OCI-LY1 (cell line): ENCODE measurements at regions not wholly inside any gene's neighbourhood (a gene's known extent, or its start where the extent isn't known, plus 50 kb on each side); places are given as distances from the start of the nearest gene placed in this dataset.

Source experiments
- H2AFZ ChIP-seq: fragments of 200-600 bp; sonication (generic), shearing (Covaris generic); 2 replicates; pipeline ENCODE4 v1.6.0; 2014; ENCODE audit warnings: antibody characterized with exemption, mild to moderate bottlenecking, low read length
- H3F3A ChIP-seq: fragments of 200-600 bp; sonication (generic), shearing (Covaris generic); 2 replicates; pipeline ENCODE4 v1.6.0; 2014; ENCODE audit warnings: mild to moderate bottlenecking, antibody characterized with exemption, low read length, moderate library complexity; ENCODE audit not compliant: insufficient read depth
- H3K27ac ChIP-seq: fragments of 200-600 bp; sonication (generic); 2 replicates; pipeline ENCODE4 v1.5.1; 2014; ENCODE audit warnings: low read length, mixed run types, mild to moderate bottlenecking, low read depth; ENCODE audit not compliant: poor library complexity, severe bottlenecking
- H3K27me3 ChIP-seq: fragments of 200-600 bp; sonication (generic); 2 replicates; pipeline ENCODE4 v1.6.0; 2014; ENCODE audit warnings: antibody characterized with exemption, mild to moderate bottlenecking, low read length, moderate library complexity; ENCODE audit not compliant: insufficient read depth
- H3K36me3 ChIP-seq: fragments of 200-600 bp; sonication (generic); 2 replicates; pipeline ENCODE4 v1.6.1; 2014; ENCODE audit warnings: mild to moderate bottlenecking, antibody characterized with exemption, low read length, moderate library complexity, mixed read lengths; ENCODE audit not compliant: insufficient read depth
- H3K4me1 ChIP-seq: fragments of 200-600 bp; sonication (generic); 2 replicates; pipeline ENCODE4 v1.5.1; 2014; ENCODE audit warnings: mild to moderate bottlenecking, low read length, moderate library complexity; ENCODE audit not compliant: insufficient read depth, severe bottlenecking
- H3K4me2 ChIP-seq: fragments of 200-600 bp; sonication (generic), shearing (Covaris generic); 2 replicates; pipeline ENCODE4 v1.6.1; 2014; ENCODE audit warnings: low read length
- H3K4me3 ChIP-seq: fragments of 200-600 bp; sonication (generic); 2 replicates; pipeline ENCODE4 v1.5.1; 2014; ENCODE audit warnings: low read length, low read depth, mild to moderate bottlenecking, mixed read lengths; ENCODE audit not compliant: poor library complexity, severe bottlenecking
- H3K79me2 ChIP-seq: fragments of 200-600 bp; shearing (Covaris generic); 2 replicates; pipeline ENCODE4 v1.6.1; 2016; ENCODE audit warnings: mixed run types, low read length, mixed read lengths; ENCODE audit not compliant: insufficient read depth
- H3K9ac ChIP-seq: fragments of 200-600 bp; sonication (generic), shearing (Covaris generic); 2 replicates; pipeline ENCODE4 v1.6.1; 2014; ENCODE audit warnings: mild to moderate bottlenecking, low read length, mixed read lengths
- H3K9me2 ChIP-seq: fragments of 200-600 bp; sonication (generic), shearing (Covaris generic); 2 replicates; pipeline ENCODE4 v1.6.1; 2014; ENCODE audit warnings: low read depth, mild to moderate bottlenecking, low read length, mixed read lengths
- H3K9me3 ChIP-seq: fragments of 200-600 bp; shearing (Covaris generic); 2 replicates; pipeline ENCODE4 v1.6.1; 2014; ENCODE audit warnings: low read length, mixed read lengths
- H4K20me1 ChIP-seq: fragments of 200-600 bp; sonication (generic), shearing (Covaris generic); 2 replicates; pipeline ENCODE4 v1.6.0; 2016; ENCODE audit warnings: mild to moderate bottlenecking, low read length; ENCODE audit not compliant: insufficient read depth
- CTCF ChIP-seq: fragments of 200-600 bp; sonication (generic), shearing (Covaris generic); IDR thresholded peaks from 2 replicates; pipeline ENCODE4 v1.5.1; 2017; ENCODE audit warnings: mild to moderate bottlenecking, antibody characterized with exemption, low read length, moderate library complexity, mixed read lengths
- EZH2 ChIP-seq: fragments of 200-600 bp; sonication (generic), shearing (Covaris generic); IDR thresholded peaks from 2 replicates; pipeline ENCODE4 v1.8.0; 2017; ENCODE audit warnings: borderline replicate concordance, mixed run types, mild to moderate bottlenecking, antibody characterized with exemption, low read length, moderate library complexity, mixed read lengths

- H3K79me2 ChIP-seq: no peaks in the 10 kb centered on the region
- no peak overlapping the region for H3K4me2 ChIP-seq
- TF ChIP-seq EZH2 (no peak), CTCF (no peak)
- H3K27ac ChIP-seq: no peak overlapping the region
- H3K9ac ChIP-seq: no peak overlapping the region
- H3K4me3 ChIP-seq: no peak overlapping the region
- H3K9me3 ChIP-seq: no peaks in the 10 kb centered on the region; the same call in 1 of the 2 replicates
- no peaks in the 10 kb centered on the region for H3F3A ChIP-seq
- no peaks in the 10 kb centered on the region for H3K27me3 ChIP-seq
- no peaks in the 10 kb centered on the region for H4K20me1 ChIP-seq
- no peak overlapping the region for H2AFZ ChIP-seq
- no peaks in the 10 kb centered on the region for H3K9me2 ChIP-seq
- H3K4me1 ChIP-seq: no peaks in the 10 kb centered on the region
- H3K36me3 ChIP-seq: no peaks in the 10 kb centered on the region
These were observed 232.8 kb upstream of the NPSR1 start for GRCh38 chr7:34425194-34425593.

GRCh38 chr7:34425631-34426384 lies 232.2 kb upstream of the NPSR1 start:
- no peaks in the 10 kb centered on the region for H3K79me2 ChIP-seq
- no peak overlapping the region for H3K9ac ChIP-seq
- no peak overlapping the region for H3K27ac ChIP-seq
- no peak overlapping the region for H3K4me2 ChIP-seq
- no peaks in the 10 kb centered on the region for H3K9me2 ChIP-seq
- no peaks in the 10 kb centered on the region for H4K20me1 ChIP-seq
- no peaks in the 10 kb centered on the region for H3K36me3 ChIP-seq
- H3K4me1 ChIP-seq: no peaks in the 10 kb centered on the region
- no peaks in the 10 kb centered on the region for H3F3A ChIP-seq
- H3K9me3 ChIP-seq: no peaks in the 10 kb centered on the region; the same call in 1 of the 2 replicates
- TF ChIP-seq EZH2 (no peak), CTCF (no peak)
- no peaks in the 10 kb centered on the region for H3K27me3 ChIP-seq
- H2AFZ ChIP-seq: no peak overlapping the region
- no peak overlapping the region for H3K4me3 ChIP-seq

GRCh38 chr7:34430456-34430855 lies 227.6 kb upstream of the NPSR1 start:
- Histone ChIP-seq H2AFZ (no peak overlapping the region), H3K9me3 (no peaks in the 10 kb centered on the region; the same call in 1 of the 2 replicates), H3K9me2 (no peaks in the 10 kb centered on the region), H3K27ac (no peak overlapping the region), H3K4me1 (no peaks in the 10 kb centered on the region), H3K9ac (no peak overlapping the region), H3K4me3 (no peak overlapping the region), H3K36me3 (no peaks in the 10 kb centered on the region), H4K20me1 (no peaks in the 10 kb centered on the region), H3K79me2 (no peaks in the 10 kb centered on the region), H3K27me3 (no peaks in the 10 kb centered on the region), H3K4me2 (no peak overlapping the region), H3F3A (no peaks in the 10 kb centered on the region)
- TF ChIP-seq CTCF: peak; percentile 75
- TF ChIP-seq EZH2: no peak
